DMS153 (cell line): ENCODE measurements at regions not wholly inside any gene's neighbourhood (a gene's known extent, or its start where the extent isn't known, plus 50 kb on each side); places are given as distances from the start of the nearest gene placed in this dataset.

ENCODE experiments used
- DNase-seq: peaks from one replicate; lab custom pipeline; 2025; lab: John Stamatoyannopoulos, UW

GRCh38 chr14:24693353-24693737 lies 59.4 kb upstream of the GZMB start:
- DNase-seq: no peak

DNA sequence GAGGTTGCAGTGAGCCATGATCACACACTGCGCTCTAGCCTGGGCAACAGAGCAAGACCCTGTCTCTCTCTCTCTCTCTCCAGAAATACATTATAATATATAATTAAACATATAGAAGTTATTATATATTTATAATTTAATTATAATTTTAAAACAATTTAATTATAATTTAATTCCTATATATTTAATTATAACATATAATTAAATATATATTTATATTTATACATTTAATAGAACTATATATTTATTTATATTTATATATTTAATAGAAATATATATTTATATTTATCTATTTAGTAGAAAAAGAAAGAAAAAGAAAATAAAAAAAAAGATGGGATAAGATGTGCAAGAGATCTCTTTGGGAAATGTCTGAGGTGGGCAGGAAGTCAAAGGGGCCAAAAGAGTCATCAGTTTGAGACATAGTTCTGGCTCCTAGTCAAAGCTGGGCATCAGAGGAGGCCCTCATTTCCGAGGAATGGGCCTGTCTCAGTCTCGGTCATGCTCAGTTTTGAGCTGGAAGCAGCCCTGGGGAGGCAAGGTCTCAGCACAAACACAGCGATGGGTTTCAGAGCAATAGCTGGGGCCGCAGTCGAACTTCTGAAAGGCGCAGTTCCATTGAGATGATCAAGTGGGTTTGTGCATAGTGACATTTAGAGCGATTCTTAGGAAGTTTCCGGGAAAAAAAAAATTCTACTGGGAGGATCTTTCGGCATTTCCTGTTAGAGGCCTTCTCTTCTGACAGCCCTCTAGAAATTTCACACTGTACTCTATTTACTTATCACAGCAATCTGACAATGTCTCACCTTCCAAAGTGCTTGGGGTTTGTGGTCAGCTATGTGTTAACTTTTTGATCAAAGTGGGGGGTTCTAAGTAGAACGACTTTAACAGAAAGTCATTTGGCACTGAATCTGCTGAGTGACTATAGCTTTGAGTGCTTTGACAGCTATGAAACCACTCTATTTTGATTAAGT lies 58.7 kb upstream of the GZMB start:
- DNase-seq: no peak

DNA sequence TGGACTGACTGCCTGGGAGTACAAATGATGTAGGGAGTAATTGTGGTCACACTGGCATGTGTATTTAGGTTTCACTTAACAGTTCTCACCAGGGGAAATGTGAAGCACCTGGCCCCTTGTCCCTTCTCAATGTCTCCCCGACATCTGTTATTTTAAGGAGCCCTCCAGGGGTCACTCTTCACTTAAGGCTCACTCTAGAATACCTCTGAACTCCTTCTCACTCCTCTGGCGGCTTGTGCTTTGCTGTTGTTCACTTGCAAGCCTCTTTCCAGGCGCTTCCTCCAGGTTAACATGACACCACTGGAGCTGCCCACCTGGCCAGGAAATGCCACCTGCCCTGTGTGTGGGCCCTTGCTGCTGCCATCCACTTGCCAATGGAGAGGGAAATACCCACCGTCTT lies 56.5 kb upstream of the GZMB start:
- no peak for DNase-seq

DNA sequence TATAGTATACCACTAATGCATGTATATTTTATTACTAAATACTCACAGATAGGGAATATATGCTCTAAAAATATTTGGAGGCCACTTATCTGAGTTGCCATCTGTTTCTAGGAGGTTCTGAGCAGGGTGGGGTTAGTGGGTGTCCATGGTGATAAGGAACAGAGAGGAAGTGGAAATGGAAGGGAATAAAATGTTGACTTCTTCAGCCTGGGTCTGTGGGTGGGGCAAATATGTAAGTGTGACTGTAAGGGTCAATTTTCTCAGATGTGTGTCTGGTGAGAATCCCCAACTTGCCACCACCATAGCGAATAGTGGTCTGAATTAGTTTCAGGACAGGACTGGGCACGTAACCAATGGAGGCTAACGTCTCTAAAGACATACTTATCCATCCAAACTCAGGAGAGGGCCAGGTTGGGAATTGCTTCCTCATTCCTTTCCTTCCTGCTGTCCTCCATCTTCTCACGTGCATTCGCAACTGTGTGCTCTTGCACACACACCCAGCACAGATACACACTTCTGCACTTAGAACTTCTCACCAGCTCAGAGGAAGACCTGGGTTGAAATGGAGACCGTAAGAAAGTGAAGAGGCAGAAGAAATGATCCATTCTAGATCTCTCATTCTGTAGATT lies 54.2 kb upstream of the GZMB start:
- no peak for DNase-seq
